ENCODE measurements at regions not wholly inside any gene's neighbourhood (a gene's known extent, or its start where the extent isn't known, plus 50 kb on each side); places are given as distances from the start of the nearest gene placed in this dataset.

DNA sequence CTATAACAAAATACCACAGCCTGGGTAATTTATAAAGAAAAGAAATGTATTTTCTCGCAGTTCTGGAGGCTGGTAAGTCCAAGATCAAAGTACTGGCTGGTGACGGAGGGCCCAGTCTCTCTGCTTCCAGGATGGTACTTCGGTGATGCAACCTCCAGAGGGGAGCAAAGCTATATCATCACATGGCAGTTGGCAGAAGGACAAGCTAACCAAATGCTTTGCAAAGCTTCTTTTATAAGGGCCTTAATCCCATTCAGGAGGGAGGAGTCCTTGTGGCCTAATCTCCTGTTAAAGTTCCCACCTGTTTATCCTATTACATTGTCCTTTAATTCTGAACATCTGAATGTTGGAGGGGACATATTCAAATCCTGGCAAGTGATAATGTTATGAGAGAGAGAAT lies 134.1 kb upstream of the SP4 start:
- Histone ChIP-seq H3K9me3 (ENCODE audit: control insufficient read depth in 1 of 2, insufficient read depth in 1 of 2, low read length in 2 of 2) (no peaks in the 10 kb centered on the region), H3K27ac (ENCODE audit: low read depth in 1 of 2, low read length in 2 of 2) (no peak overlapping the region), H3K27me3 (ENCODE audit: control insufficient read depth in 1 of 2, insufficient read depth in 2 of 2, low read length in 2 of 2) (no peaks in the 10 kb centered on the region), H3K36me3 (ENCODE audit: insufficient read depth, low read length) (no peaks in the 10 kb centered on the region), H3K4me1 (ENCODE audit: insufficient read depth, low read length) (no peaks in the 10 kb centered on the region), H3K4me3 (ENCODE audit: low read length) (no peak overlapping the region)
- Mint-ChIP-seq H3K4me1 (ENCODE audit: low read depth) (no peaks in the 10 kb centered on the region), H3K9me3 (no peaks in the 10 kb centered on the region), H3K4me3 (no peak overlapping the region), H3K27me3 (no peaks in the 10 kb centered on the region), H3K36me3 (ENCODE audit: low read depth) (no peaks in the 10 kb centered on the region), H3K27ac (no peak overlapping the region)
- intact Hi-C loops (cut with DNase I, micrococcal nuclease), result no loop called here
- ChIA-PET CTCF (no interaction called here), POLR2A (no interaction called here)
- no peak for TF ChIP-seq CTCF (IDR thresholded peaks at IDR 0.05)
- DNase-seq, result no peak
- no peak for ATAC-seq (ENCODE audit: poor library complexity)

DNA sequence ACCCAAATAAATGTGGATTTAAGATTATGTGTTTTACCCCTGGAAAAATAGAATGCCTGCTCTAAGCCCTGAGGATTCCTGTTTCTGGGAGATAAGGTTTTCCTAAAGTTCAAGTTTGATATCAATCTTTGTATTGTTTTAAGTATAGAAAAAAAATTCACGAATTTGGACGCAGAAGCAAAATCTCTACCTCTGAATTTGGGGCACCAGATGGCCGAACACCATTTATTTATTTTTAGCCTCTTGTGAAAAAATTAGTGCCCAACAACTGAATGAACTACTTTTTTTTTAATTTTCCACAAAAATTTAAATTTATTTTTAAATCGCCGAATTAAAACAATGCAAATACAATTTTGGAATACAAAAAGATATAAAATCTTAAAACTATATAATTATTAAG lies 128.1 kb upstream of the SP4 start:
- H3K4me3 ChIP-seq (ENCODE audit: low read length), result no peak overlapping the region
- H3K27me3 ChIP-seq (ENCODE audit: control insufficient read depth in 1 of 2, insufficient read depth in 2 of 2, low read length in 2 of 2), result no peaks in the 10 kb centered on the region
- H3K27ac Mint-ChIP-seq, result no peak overlapping the region
- CTCF ChIA-PET, result no interaction called here
- no peak for DNase-seq
- no peaks in the 10 kb centered on the region for H3K9me3 ChIP-seq (ENCODE audit: control insufficient read depth in 1 of 2, insufficient read depth in 1 of 2, low read length in 2 of 2)
- no peaks in the 10 kb centered on the region for H3K36me3 Mint-ChIP-seq (ENCODE audit: low read depth)
- no peaks in the 10 kb centered on the region for H3K4me1 Mint-ChIP-seq (ENCODE audit: low read depth)
- intact Hi-C loops (cut with DNase I, micrococcal nuclease), result no loop called here
- H3K4me1 ChIP-seq (ENCODE audit: insufficient read depth, low read length), result no peaks in the 10 kb centered on the region
- H3K9me3 Mint-ChIP-seq, result no peaks in the 10 kb centered on the region
- H3K36me3 ChIP-seq (ENCODE audit: insufficient read depth, low read length), result no peaks in the 10 kb centered on the region
- H3K27me3 Mint-ChIP-seq, result no peaks in the 10 kb centered on the region
- TF ChIP-seq CTCF (IDR thresholded peaks at IDR 0.05), result no peak
- no peak for ATAC-seq (ENCODE audit: poor library complexity)
- POLR2A ChIA-PET, result no interaction called here
- H3K4me3 Mint-ChIP-seq, result no peak overlapping the region
- no peak overlapping the region for H3K27ac ChIP-seq (ENCODE audit: low read depth in 1 of 2, low read length in 2 of 2)

DNA sequence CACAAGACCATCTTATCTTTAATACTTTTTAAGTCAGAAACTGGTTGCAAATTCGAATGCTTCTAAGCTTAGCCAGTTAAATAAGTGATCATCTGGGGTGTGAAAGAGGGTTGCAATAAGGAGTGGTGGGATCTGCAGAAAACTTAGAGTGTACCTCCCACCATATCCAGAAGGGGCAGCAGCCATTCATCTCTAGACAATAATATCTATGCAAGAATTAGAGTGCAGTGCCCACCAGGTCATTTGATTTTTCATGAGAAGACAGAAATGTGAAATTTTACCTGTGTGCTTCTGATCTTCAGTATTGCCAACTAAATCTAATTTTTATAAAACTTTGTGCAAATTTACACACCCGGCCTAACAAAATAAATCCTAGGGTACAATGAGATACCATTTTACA lies 127.2 kb upstream of the SP4 start:
- Histone ChIP-seq H3K9me3 (ENCODE audit: control insufficient read depth in 1 of 2, insufficient read depth in 1 of 2, low read length in 2 of 2) (no peaks in the 10 kb centered on the region), H3K36me3 (ENCODE audit: insufficient read depth, low read length) (no peaks in the 10 kb centered on the region), H3K27ac (ENCODE audit: low read depth in 1 of 2, low read length in 2 of 2) (no peak overlapping the region), H3K27me3 (ENCODE audit: control insufficient read depth in 1 of 2, insufficient read depth in 2 of 2, low read length in 2 of 2) (no peaks in the 10 kb centered on the region), H3K4me1 (ENCODE audit: insufficient read depth, low read length) (no peaks in the 10 kb centered on the region), H3K4me3 (ENCODE audit: low read length) (no peak overlapping the region)
- intact Hi-C loops (cut with DNase I, micrococcal nuclease), result no loop called here
- POLR2A ChIA-PET, result no interaction called here
- DNase-seq (peak in 3 of 14 experiments; percentile 12 to 17 (median 16)), ATAC-seq (ENCODE audit: poor library complexity) (no peak)
- Mint-ChIP-seq H3K4me1 (ENCODE audit: low read depth) (no peaks in the 10 kb centered on the region), H3K27ac (no peak overlapping the region), H3K4me3 (no peak overlapping the region), H3K27me3 (no peaks in the 10 kb centered on the region), H3K9me3 (no peaks in the 10 kb centered on the region), H3K36me3 (ENCODE audit: low read depth) (no peaks in the 10 kb centered on the region)
- CTCF ChIA-PET, result no interaction called here
- TF ChIP-seq CTCF (IDR thresholded peaks at IDR 0.05), result no peak
